HG03108 (cell line): ENCODE measurements at regions not wholly inside any gene's neighbourhood (a gene's known extent, or its start where the extent isn't known, plus 50 kb on each side); places are given as distances from the start of the nearest gene placed in this dataset.
"Not testable (repeated sequence)": the region's sequence is repeated elsewhere in the genome, so short reads cannot be mapped to it uniquely, and the experiment has no call there.

Experiments
- ATAC-seq: cut with Tn5 transposase; IDR thresholded peaks from one replicate; pipeline ENCODE4 v1.9.1; 2021; ENCODE audit warnings: moderate library complexity; ENCODE audit not compliant: unreplicated experiment

- ATAC-seq, result not testable (repeated sequence)
Measured at GRCh38 chr9:66601472-66601871, 299.1 kb upstream of the ZNF658 start.

GRCh38 chr9:66631521-66632046 is 268.9 kb upstream of the ZNF658 start:
- not testable (repeated sequence) for ATAC-seq

- not testable (repeated sequence) for ATAC-seq
Measured at GRCh38 chr9:66647675-66648074, 252.8 kb upstream of the ZNF658 start.

DNA sequence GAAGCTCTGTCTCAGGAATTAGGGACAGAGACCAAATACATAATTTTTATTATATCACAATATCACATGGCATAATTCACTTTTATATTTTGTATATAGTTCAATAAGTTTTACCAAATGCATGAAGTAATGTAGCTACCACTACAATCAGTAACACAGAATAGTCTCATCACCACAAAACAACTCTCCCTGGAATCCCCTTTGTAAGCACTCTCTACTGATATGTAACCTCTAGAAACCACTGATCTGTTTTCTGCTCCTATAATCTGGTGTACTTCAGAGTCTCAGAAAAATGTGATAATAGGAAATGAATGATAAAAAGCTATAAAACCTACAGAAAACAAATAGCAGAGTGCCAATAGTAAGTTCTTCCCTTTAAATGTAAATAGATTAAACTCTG is 210.3 kb upstream of the ZNF658 start:
- ATAC-seq, result not testable (repeated sequence)

GRCh38 chr9:66695561-66696240 is 204.8 kb upstream of the ZNF658 start:
- peak; percentile 69 for ATAC-seq

GRCh38 chr9:66697343-66698065 is 203.0 kb upstream of the ZNF658 start:
- ATAC-seq, result not testable (repeated sequence)

GRCh38 chr9:66698066-66698455 is 202.5 kb upstream of the ZNF658 start:
- not testable (repeated sequence) for ATAC-seq

DNA sequence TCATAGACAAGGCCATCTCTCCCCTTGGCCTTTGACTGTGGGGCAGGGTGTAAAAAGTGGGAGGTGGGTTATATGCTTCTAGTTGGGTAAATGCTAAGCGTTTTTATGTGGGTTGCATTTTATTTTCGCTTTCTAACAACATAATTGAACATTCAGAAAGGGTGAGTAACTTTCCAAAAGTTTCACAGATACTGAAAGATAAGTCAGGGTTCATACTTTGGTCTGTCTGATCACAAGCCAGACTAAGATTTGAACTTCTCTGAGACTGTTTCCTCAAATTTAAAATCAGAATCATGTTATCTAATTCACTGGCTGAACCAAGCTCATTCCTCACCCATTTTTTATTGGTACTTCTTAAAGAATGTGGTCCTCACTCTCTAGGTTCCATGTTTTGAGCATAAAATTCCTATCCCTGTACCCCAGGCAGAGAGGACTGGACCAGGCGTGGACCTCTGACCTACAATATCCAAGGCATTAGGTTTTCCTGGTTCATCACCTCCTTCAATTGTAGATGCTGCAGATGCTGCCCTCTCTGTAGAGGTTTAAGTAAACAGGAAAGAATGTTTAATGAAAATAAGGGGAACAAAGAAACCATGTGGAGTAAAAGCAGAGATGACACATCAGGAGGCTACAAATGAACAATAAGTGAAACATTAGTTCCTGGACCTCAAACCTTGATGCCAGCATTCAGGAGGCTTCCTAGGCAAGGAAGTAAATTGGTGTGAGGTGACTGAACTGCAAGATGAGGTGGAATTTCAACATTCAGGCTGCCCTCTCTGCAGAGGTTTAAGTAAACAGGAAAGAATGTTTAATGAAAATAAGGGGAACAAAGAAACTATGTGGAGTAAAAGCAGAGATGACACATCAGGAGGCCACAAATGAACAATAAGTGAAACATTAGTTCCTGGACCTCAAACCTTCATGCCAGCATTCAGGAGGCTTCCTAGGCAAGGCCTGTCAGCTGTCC is 198.8 kb upstream of the ZNF658 start:
- ATAC-seq, result not testable (repeated sequence)

- not testable (repeated sequence) for ATAC-seq
Measured at GRCh38 chr9:66711553-66711952, 189.0 kb upstream of the ZNF658 start.

- peak; percentile 67 for ATAC-seq
Measured at GRCh38 chr9:66712870-66713269, 187.7 kb upstream of the ZNF658 start.

GRCh38 chr9:66713552-66713951 is 187.0 kb upstream of the ZNF658 start:
- ATAC-seq, result not testable (repeated sequence)

GRCh38 chr9:66720845-66721244 is 179.7 kb upstream of the ZNF658 start:
- ATAC-seq, result not testable (repeated sequence)

DNA sequence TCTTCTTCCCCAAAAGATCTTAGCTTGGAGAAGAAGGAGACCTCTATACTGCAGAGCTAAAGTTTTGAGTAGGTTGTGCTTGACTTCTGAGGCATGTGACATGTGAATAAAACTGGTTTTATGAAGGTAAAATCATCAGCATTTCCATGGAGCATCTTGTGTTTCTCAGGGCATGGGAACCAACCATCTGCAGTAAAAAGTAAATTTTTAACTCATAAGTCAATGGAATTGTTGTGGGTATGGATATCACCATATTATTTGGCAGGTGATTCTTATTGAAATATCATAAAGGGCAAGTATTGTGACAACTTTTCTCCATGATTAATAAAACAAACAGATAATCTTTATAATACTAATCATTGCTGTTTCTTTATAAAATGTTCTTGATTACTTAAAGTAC is 173.0 kb upstream of the ZNF658 start:
- not testable (repeated sequence) for ATAC-seq

DNA sequence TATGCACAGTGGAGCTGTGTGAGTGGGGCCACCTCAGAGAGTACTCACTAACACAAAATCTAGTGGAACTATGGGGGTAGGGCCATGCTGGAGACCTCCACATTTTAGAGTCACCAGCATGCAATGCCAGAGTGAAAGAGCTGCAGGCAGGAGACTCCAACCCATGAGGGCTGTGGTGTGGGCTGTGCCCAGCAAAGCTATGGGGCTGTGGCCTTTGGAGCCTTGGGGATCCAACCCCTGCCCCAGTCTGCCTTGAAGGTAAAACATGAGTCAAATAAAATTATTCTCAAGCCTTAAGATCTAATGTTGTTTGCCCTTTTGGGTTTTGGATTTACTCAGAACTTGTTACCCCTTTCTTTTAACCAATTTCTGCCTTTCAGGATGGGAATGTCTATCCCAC is 163.8 kb upstream of the ZNF658 start:
- ATAC-seq, result not testable (repeated sequence)

- not testable (repeated sequence) for ATAC-seq
Measured at GRCh38 chr9:66738418-66738817, 162.1 kb upstream of the ZNF658 start.

DNA sequence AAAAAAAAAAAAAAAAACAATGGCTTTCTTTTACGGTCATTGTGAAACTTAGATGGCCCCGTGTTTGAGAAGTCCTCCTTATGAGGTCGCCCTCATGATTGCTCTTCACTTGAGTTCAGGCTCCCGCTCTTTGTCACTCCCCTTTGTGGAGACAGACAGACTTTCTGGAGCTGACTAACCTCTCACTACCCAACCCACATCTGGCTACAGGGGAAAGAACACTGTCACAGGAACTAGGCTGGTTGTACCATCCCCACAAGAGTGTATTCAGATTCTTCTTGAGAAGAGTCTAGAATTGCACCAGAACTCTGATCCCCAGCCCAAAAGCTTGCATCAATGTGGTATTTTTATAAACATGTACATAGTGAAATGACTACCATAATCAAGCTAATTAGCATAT is 160.4 kb upstream of the ZNF658 start:
- not testable (repeated sequence) for ATAC-seq

DNA sequence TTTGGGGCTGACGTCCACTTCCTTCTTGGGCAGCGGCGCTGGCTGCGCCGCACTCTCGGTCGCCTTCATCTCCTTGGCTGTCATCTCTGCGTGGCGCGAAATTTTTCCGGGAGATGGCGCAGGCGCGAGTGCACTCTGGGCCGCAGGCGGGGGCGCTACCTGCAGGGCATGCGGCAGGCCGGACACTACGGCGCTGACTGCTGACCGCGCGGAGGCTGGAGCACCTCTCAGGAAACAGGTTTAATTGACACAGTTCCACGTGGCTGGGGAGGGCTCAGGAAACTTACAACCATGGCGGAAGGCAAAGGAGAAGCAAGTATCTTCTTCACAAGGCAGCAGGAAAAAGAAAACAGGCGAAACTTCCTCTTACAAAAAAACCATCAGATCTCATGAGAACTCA is 154.7 kb upstream of the ZNF658 start:
- not testable (repeated sequence) for ATAC-seq

DNA sequence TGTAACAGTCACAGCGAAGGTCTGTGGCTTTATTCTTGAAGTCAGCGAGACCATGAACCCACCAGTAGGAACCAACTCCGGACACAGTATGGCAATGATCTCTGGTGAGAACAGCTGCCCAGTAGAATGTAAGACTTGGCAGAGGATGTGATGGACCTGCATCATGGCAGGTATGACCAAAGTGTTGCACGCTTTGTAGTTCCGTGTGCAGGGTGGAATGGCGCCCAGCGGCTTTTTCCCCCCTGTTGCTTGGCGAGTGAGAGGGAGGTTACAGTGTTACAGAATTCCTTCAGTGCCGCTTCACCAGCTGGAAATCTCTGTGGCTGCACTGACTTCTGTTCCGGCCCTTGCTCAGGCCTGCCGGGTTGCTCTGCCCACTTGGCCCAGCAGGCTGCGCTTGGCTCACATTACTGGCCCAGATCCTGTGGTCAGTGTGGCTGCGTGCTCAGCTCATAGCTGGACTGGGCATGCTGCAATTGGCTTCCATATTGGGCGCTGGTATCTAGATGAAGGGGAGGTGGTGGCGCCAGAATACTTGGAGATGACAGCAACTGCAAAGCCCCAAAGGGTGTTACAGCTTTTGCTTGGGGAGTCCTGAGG is 148.1 kb upstream of the ZNF658 start:
- not testable (repeated sequence) for ATAC-seq

DNA sequence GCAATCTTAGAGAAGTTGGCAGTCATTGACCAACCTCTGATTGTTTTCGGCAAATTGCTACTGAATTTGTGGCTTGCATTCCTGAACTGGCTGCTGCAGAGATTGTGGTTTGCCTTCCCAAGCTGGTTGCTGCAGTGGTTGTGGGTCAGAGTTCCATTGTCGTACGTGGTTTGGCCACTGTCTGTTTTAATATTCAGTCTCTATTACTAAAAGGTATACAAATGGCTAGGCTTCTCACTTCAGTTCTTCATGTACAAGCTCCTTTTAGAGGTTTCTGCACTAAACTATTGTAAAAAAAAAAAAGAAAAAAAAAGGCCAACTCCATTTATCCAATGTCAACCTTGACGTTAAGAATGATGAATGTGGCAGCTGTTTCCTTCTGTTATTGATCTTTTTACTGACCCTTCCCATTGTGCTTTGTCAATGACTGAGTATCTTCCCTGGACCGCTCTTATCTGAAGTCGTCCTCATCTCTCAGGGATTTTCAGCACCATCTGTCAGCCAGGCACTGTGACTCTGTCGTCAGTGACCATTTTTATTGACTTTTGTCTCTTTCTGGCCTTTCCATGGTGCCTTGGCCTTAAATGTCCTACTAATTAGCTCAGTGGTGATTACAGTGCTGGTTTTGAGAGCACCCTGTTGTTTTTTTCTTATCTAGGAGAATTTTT is 140.6 kb upstream of the ZNF658 start:
- not testable (repeated sequence) for ATAC-seq
